ENCODE measurements at regions not wholly inside any gene's neighbourhood (a gene's known extent, or its start where the extent isn't known, plus 50 kb on each side); places are given as distances from the start of the nearest gene placed in this dataset.

DNA sequence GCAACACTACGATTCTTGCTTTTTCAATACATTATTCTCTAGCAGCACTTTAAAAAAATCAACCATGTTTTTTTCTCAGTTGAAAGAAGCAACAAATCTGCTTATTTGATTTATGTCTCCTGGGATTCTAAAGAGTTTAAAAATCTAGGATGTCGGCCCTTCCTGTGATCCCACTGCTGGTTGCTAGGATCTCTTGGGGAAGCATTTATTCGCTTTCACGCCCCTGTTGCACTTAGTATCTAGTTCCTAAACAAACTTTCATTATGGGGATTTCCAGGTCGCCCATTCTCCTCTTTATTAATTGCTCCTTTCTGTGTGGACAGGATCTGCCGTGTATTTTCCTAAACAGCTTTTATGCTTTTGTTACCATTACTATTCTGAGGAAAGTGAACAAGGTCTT lies 313.5 kb downstream of the AGTPBP1 start:
- in situ Hi-C loops (cut with MboI; ENCODE audit: low pct_ligation_motif_present in 1 of 4, low pct_unique_long_range_greater_than_20kb in 1 of 4, low sequenced_read_pairs in 3 of 4) (no loop called here), intact Hi-C loops (cut with DNase I; ENCODE audit: low total_unique reads) (no loop called here)
- Histone ChIP-seq H3K9me3 (no peaks in the 10 kb centered on the region), H3K27ac (no peak overlapping the region), H3K4me1 (peaks cover 0 to 3% (median 0%) of the 10 kb centered on the region in 4 donors), H3K36me3 (no peaks in the 10 kb centered on the region), H3K27me3 (peaks cover 3% of the 10 kb centered on the region), H3K4me3 (no peak overlapping the region)
- 68 to 72% methylated on average over 6 of the region's 6 CpGs for WGBS, 2 donors (ENCODE audit: low coverage in 1 of 2)
- no peak for DNase-seq
- no peak for TF ChIP-seq POLR2A (IDR thresholded peaks at IDR 0.05)
- no peak for TF ChIP-seq EP300 (IDR thresholded peaks at IDR 0.05; ENCODE audit: low read depth)
- TF ChIP-seq POLR2AphosphoS5 (IDR thresholded peaks at IDR 0.05) = no peak
- TF ChIP-seq, protein P1, sequence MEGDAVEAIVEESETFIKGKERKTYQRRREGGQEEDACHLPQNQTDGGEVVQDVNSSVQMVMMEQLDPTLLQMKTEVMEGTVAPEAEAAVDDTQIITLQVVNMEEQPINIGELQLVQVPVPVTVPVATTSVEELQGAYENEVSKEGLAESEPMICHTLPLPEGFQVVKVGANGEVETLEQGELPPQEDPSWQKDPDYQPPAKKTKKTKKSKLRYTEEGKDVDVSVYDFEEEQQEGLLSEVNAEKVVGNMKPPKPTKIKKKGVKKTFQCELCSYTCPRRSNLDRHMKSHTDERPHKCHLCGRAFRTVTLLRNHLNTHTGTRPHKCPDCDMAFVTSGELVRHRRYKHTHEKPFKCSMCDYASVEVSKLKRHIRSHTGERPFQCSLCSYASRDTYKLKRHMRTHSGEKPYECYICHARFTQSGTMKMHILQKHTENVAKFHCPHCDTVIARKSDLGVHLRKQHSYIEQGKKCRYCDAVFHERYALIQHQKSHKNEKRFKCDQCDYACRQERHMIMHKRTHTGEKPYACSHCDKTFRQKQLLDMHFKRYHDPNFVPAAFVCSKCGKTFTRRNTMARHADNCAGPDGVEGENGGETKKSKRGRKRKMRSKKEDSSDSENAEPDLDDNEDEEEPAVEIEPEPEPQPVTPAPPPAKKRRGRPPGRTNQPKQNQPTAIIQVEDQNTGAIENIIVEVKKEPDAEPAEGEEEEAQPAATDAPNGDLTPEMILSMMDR (IDR thresholded peaks at IDR 0.05) = no peak

GRCh38 chr9:85427772-85428171 lies 314.0 kb downstream of the AGTPBP1 start:
- WGBS, 2 donors (ENCODE audit: low coverage in 1 of 2) = 89 to 93% methylated on average over 8 of the region's 8 CpGs
- Histone ChIP-seq H3K4me3 (no peak overlapping the region), H3K27me3 (peaks cover 3% of the 10 kb centered on the region), H3K4me1 (peaks cover 0 to 3% (median 0%) of the 10 kb centered on the region in 4 donors), H3K27ac (no peak overlapping the region), H3K9me3 (no peaks in the 10 kb centered on the region), H3K36me3 (no peaks in the 10 kb centered on the region)
- intact Hi-C loops (cut with DNase I; ENCODE audit: low total_unique reads) = no loop called here
- in situ Hi-C loops (cut with MboI; ENCODE audit: low pct_ligation_motif_present in 1 of 4, low pct_unique_long_range_greater_than_20kb in 1 of 4, low sequenced_read_pairs in 3 of 4) = no loop called here
- no peak for DNase-seq
- TF ChIP-seq POLR2AphosphoS5 (IDR thresholded peaks at IDR 0.05) = no peak
- TF ChIP-seq, protein P1 (IDR thresholded peaks at IDR 0.05) = no peak
- TF ChIP-seq POLR2A (IDR thresholded peaks at IDR 0.05) = no peak
- no peak for TF ChIP-seq EP300 (IDR thresholded peaks at IDR 0.05; ENCODE audit: low read depth)

DNA sequence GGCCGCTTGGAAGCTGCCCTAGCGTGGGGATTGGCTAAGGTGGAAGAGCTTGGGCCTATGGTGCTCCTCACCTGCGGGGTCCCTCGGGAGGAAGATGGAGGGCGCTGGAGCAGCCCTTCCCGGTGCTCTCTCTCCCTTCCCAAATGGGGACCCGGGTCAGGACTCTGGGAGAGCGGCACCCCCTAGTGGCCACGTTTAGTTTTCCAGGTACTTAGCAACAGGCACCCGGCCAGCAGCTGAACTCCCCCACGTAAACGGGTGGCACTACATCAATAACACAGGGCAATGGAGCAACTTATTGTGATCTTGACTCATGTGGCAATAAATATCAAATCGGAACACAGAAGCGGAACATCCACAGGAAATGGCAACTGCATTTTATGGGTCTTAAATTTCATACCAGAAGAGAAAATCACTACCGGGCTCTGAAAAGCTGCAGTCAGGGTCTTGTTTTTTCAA lies 316.6 kb downstream of the AGTPBP1 start:
- peak; percentile 55 for DNase-seq
- in situ Hi-C loops (cut with MboI; ENCODE audit: low pct_ligation_motif_present in 1 of 4, low pct_unique_long_range_greater_than_20kb in 1 of 4, low sequenced_read_pairs in 3 of 4) = no loop called here
- 12 to 38% methylated on average over 1 to 15 of the region's 15 CpGs for WGBS, 2 donors (ENCODE audit: low coverage in 1 of 2)

DNA sequence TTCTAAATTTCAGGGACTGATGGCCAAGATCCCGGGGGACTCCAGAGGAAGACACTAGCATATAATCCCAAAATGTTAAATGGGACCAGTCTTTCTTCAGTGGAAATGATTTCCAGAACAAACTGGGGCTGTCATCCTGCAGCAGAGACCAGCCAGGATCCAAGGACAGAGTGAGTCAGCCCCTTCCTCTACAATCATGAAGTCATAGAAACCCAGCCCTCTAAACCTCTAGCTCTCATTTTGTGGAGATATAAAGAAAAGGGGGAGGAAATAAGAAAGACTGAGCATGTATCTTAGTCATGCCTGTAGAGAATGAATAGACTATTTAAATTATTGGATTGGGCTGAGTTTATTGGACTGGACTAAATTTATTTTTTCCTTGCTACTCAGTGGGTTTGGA lies 318.3 kb downstream of the AGTPBP1 start:
- TF ChIP-seq POLR2AphosphoS5 (IDR thresholded peaks at IDR 0.05) = no peak
- TF ChIP-seq, protein P1 (IDR thresholded peaks at IDR 0.05) = no peak
- no peak for TF ChIP-seq EP300 (IDR thresholded peaks at IDR 0.05; ENCODE audit: low read depth)
- TF ChIP-seq POLR2A (IDR thresholded peaks at IDR 0.05) = no peak
- Histone ChIP-seq H3K27ac (no peak overlapping the region), H3K4me1 (no peaks in the 10 kb centered on the region), H3K36me3 (no peaks in the 10 kb centered on the region), H3K9me3 (no peaks in the 10 kb centered on the region), H3K4me3 (no peak overlapping the region), H3K27me3 (peaks cover 3% of the 10 kb centered on the region)
- intact Hi-C loops (cut with DNase I; ENCODE audit: low total_unique reads) = no loop called here
- no peak for DNase-seq
- in situ Hi-C loops (cut with MboI; ENCODE audit: low pct_ligation_motif_present in 1 of 4, low pct_unique_long_range_greater_than_20kb in 1 of 4, low sequenced_read_pairs in 3 of 4) = loop anchor here in 1 of 4 donors (25.0 kb wide), 1 partner anchor 1036 kb away; no protein-coding TSS in a partner anchor
- 89% methylated on average over 1 of the region's 1 CpG; no CpG with 5 or more reads in 1 of the 2 donors for WGBS, 2 donors (ENCODE audit: low coverage in 1 of 2)

More for the DNA sequence above, 316.6 kb downstream of the AGTPBP1 start:
- Histone ChIP-seq H3K36me3 (no peaks in the 10 kb centered on the region), H3K27ac (no peak overlapping the region), H3K27me3 (peaks cover 3% of the 10 kb centered on the region), H3K4me3 (no peak overlapping the region), H3K9me3 (no peaks in the 10 kb centered on the region), H3K4me1 (no peaks in the 10 kb centered on the region)
- intact Hi-C loops (cut with DNase I; ENCODE audit: low total_unique reads) = no loop called here
- TF ChIP-seq, protein P1 (IDR thresholded peaks at IDR 0.05) = peak; percentile 47 to 58 (median 51)
- no peak for TF ChIP-seq POLR2AphosphoS5 (IDR thresholded peaks at IDR 0.05)

Data from transverse colon (tissue), 4 donors.